ENCODE measurements at regions not wholly inside any gene's neighbourhood (a gene's known extent, or its start where the extent isn't known, plus 50 kb on each side); places are given as distances from the start of the nearest gene placed in this dataset.

GRCh38 chr14:65939184-65939583 is 526.7 kb downstream of the FUT8 start:
- no peaks in the 10 kb centered on the region for H3K9me3 ChIP-seq
- H3K36me3 ChIP-seq: no peaks in the 10 kb centered on the region
- H3K4me1 ChIP-seq (ENCODE audit: control insufficient read depth in 1 of 2, insufficient read depth in 1 of 2, low read depth in 1 of 2, low read length in 1 of 2): no peaks in the 10 kb centered on the region
- no peak overlapping the region for H3K27ac ChIP-seq
- no peaks in the 10 kb centered on the region for H3K27me3 ChIP-seq
- H3K4me3 ChIP-seq (ENCODE audit: low read depth in 1 of 2, low read length in 1 of 2): no peak overlapping the region
- TF ChIP-seq, protein P1, sequence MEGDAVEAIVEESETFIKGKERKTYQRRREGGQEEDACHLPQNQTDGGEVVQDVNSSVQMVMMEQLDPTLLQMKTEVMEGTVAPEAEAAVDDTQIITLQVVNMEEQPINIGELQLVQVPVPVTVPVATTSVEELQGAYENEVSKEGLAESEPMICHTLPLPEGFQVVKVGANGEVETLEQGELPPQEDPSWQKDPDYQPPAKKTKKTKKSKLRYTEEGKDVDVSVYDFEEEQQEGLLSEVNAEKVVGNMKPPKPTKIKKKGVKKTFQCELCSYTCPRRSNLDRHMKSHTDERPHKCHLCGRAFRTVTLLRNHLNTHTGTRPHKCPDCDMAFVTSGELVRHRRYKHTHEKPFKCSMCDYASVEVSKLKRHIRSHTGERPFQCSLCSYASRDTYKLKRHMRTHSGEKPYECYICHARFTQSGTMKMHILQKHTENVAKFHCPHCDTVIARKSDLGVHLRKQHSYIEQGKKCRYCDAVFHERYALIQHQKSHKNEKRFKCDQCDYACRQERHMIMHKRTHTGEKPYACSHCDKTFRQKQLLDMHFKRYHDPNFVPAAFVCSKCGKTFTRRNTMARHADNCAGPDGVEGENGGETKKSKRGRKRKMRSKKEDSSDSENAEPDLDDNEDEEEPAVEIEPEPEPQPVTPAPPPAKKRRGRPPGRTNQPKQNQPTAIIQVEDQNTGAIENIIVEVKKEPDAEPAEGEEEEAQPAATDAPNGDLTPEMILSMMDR (IDR thresholded peaks at IDR 0.05): no peak

DNA sequence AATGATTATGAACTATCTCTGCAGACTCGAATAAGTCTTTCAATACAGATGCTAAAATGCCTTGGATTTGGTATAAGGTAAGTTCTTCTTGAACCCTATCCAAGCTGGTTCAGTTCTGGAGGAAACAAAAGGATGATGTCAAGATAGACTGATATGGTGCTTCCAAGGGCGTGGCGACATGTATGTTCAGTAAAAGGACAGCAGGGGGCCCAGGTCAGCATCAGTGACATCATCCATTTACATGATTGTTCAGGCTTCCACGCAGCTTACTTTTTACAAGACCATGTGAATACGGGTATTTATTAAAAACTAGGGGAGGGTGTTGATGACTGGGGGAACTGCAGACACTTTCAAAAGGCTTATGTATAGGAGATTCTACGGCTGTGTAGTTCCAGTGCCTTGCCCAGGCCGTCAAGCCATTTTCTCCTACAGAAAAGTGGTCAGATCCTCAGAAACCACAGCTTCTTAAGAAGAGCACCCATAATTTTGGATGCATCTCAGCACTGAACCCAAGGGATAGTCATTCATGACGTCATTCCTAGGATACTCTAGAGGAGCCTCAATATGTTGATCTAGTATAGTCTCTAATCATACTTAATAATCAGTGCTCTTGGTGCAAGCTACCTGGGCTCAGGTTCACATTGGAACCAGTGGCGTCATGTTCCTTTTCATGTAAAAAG is 527.7 kb downstream of the FUT8 start:
- H3K27me3 ChIP-seq: no peaks in the 10 kb centered on the region
- H3K27ac ChIP-seq: no peak overlapping the region
- no peaks in the 10 kb centered on the region for H3K36me3 ChIP-seq
- H3K9me3 ChIP-seq: no peaks in the 10 kb centered on the region
- TF ChIP-seq, protein P1 (IDR thresholded peaks at IDR 0.05): no peak
- no peaks in the 10 kb centered on the region for H3K4me1 ChIP-seq (ENCODE audit: control insufficient read depth in 1 of 2, insufficient read depth in 1 of 2, low read depth in 1 of 2, low read length in 1 of 2)
- no peak overlapping the region for H3K4me3 ChIP-seq (ENCODE audit: low read depth in 1 of 2, low read length in 1 of 2)

GRCh38 chr14:65941091-65941490 is 528.6 kb downstream of the FUT8 start:
- no peaks in the 10 kb centered on the region for H3K4me1 ChIP-seq (ENCODE audit: control insufficient read depth in 1 of 2, insufficient read depth in 1 of 2, low read depth in 1 of 2, low read length in 1 of 2)

GRCh38 chr14:65943150-65943549 is 530.6 kb downstream of the FUT8 start:
- Histone ChIP-seq H3K4me3 (ENCODE audit: low read depth in 1 of 2, low read length in 1 of 2) (no peak overlapping the region), H3K27ac (no peak overlapping the region), H3K36me3 (no peaks in the 10 kb centered on the region), H3K9me3 (no peaks in the 10 kb centered on the region), H3K4me1 (ENCODE audit: control insufficient read depth in 1 of 2, insufficient read depth in 1 of 2, low read depth in 1 of 2, low read length in 1 of 2) (no peaks in the 10 kb centered on the region), H3K27me3 (no peaks in the 10 kb centered on the region)
- TF ChIP-seq, protein P1 (IDR thresholded peaks at IDR 0.05): no peak

More at GRCh38 chr14:65941091-65941490, 528.6 kb downstream of the FUT8 start:
- TF ChIP-seq, protein P1 (IDR thresholded peaks at IDR 0.05): no peak
- no peaks in the 10 kb centered on the region for H3K27me3 ChIP-seq
- H3K4me3 ChIP-seq (ENCODE audit: low read depth in 1 of 2, low read length in 1 of 2): no peak overlapping the region
- no peaks in the 10 kb centered on the region for H3K36me3 ChIP-seq
- H3K27ac ChIP-seq: no peak overlapping the region
- H3K9me3 ChIP-seq: no peaks in the 10 kb centered on the region

GRCh38 chr14:65943916-65944410 is 531.4 kb downstream of the FUT8 start:
- H3K4me3 ChIP-seq (ENCODE audit: low read depth in 1 of 2, low read length in 1 of 2): no peak overlapping the region
- TF ChIP-seq, protein P1 (IDR thresholded peaks at IDR 0.05): no peak
- H3K9me3 ChIP-seq: no peaks in the 10 kb centered on the region
- H3K36me3 ChIP-seq: no peaks in the 10 kb centered on the region
- no peaks in the 10 kb centered on the region for H3K4me1 ChIP-seq (ENCODE audit: control insufficient read depth in 1 of 2, insufficient read depth in 1 of 2, low read depth in 1 of 2, low read length in 1 of 2)
- no peak overlapping the region for H3K27ac ChIP-seq
- no peaks in the 10 kb centered on the region for H3K27me3 ChIP-seq

All from neutrophil (primary cell).